ENCODE measurements at regions not wholly inside any gene's neighbourhood (a gene's known extent, or its start where the extent isn't known, plus 50 kb on each side); places are given as distances from the start of the nearest gene placed in this dataset.

GRCh38 chr10:42955493-42955889, 121.4 kb upstream of the RET start:
- no peak for DNase-seq (ENCODE audit: low read depth)

GRCh38 chr10:42956045-42956444, 120.8 kb upstream of the RET start:
- DNase-seq (ENCODE audit: low read depth) = no peak
- TF ChIP-seq MYC (IDR thresholded peaks at IDR 0.05; ENCODE audit: low read depth, low read length) (no peak), CTCF (IDR thresholded peaks at IDR 0.05; ENCODE audit: low read depth, low read length) (no peak), POLR2A (IDR thresholded peaks at IDR 0.05; ENCODE audit: extremely low read depth, insufficient read length) (no peak), MAX (IDR thresholded peaks at IDR 0.05; ENCODE audit: low read depth, low read length) (no peak)
- no peak overlapping the region for H3K4me3 ChIP-seq (ENCODE audit: low read depth, low read length)

More at GRCh38 chr10:42955493-42955889, 121.4 kb upstream of the RET start:
- no peak overlapping the region for H3K4me3 ChIP-seq (ENCODE audit: low read depth, low read length)
- TF ChIP-seq MYC (IDR thresholded peaks at IDR 0.05; ENCODE audit: low read depth, low read length) (no peak), POLR2A (IDR thresholded peaks at IDR 0.05; ENCODE audit: extremely low read depth, insufficient read length) (no peak), MAX (IDR thresholded peaks at IDR 0.05; ENCODE audit: low read depth, low read length) (no peak), CTCF (IDR thresholded peaks at IDR 0.05; ENCODE audit: low read depth, low read length) (no peak)

- no peak for DNase-seq (ENCODE audit: low read depth)
- no peak for TF ChIP-seq MAX (IDR thresholded peaks at IDR 0.05; ENCODE audit: low read depth, low read length)
- no peak for TF ChIP-seq POLR2A (IDR thresholded peaks at IDR 0.05; ENCODE audit: extremely low read depth, insufficient read length)
- TF ChIP-seq CTCF (IDR thresholded peaks at IDR 0.05; ENCODE audit: low read depth, low read length) = no peak
- no peak for TF ChIP-seq MYC (IDR thresholded peaks at IDR 0.05; ENCODE audit: low read depth, low read length)
- H3K4me3 ChIP-seq (ENCODE audit: low read depth, low read length) = no peak overlapping the region
Measured at GRCh38 chr10:42958142-42958868, 118.6 kb upstream of the RET start.

- TF ChIP-seq POLR2A (IDR thresholded peaks at IDR 0.05; ENCODE audit: extremely low read depth, insufficient read length) (no peak), MAX (IDR thresholded peaks at IDR 0.05; ENCODE audit: low read depth, low read length) (no peak)
- H3K4me3 ChIP-seq (ENCODE audit: low read depth, low read length) = no peak overlapping the region
- no peak for DNase-seq (ENCODE audit: low read depth)
Measured at GRCh38 chr10:42959833-42960232, 117.0 kb upstream of the RET start.

- no peak overlapping the region for H3K4me3 ChIP-seq (ENCODE audit: low read depth, low read length)
- TF ChIP-seq POLR2A (IDR thresholded peaks at IDR 0.05; ENCODE audit: extremely low read depth, insufficient read length) = no peak
- TF ChIP-seq CTCF (IDR thresholded peaks at IDR 0.05; ENCODE audit: low read depth, low read length) = no peak
- no peak for TF ChIP-seq MAX (IDR thresholded peaks at IDR 0.05; ENCODE audit: low read depth, low read length)
- no peak for TF ChIP-seq MYC (IDR thresholded peaks at IDR 0.05; ENCODE audit: low read depth, low read length)
- DNase-seq (ENCODE audit: low read depth) = peak; percentile 68
Measured at GRCh38 chr10:42960491-42960990, 116.3 kb upstream of the RET start.

GRCh38 chr10:42960991-42961795, 115.7 kb upstream of the RET start:
- peak; percentile 57 for DNase-seq (ENCODE audit: low read depth)
- TF ChIP-seq POLR2A (IDR thresholded peaks at IDR 0.05; ENCODE audit: extremely low read depth, insufficient read length) (no peak), CTCF (IDR thresholded peaks at IDR 0.05; ENCODE audit: low read depth, low read length) (no peak), MAX (IDR thresholded peaks at IDR 0.05; ENCODE audit: low read depth, low read length) (0 out of 2 replicates have a peak, but pooled peaks have one; percentile 6), MYC (IDR thresholded peaks at IDR 0.05; ENCODE audit: low read depth, low read length) (no peak)

More at GRCh38 chr10:42960991-42961795, 115.7 kb upstream of the RET start:
- H3K4me3 ChIP-seq (ENCODE audit: low read depth, low read length) = peak overlapping the region; percentile 27
